Keratinocyte (primary cell): ENCODE measurements at regions not wholly inside any gene's neighbourhood (a gene's known extent, or its start where the extent isn't known, plus 50 kb on each side); places are given as distances from the start of the nearest gene placed in this dataset.

ENCODE experiments used
- DNase-seq: peaks from one replicate; pipeline ENCODE4 v3.0.0-alpha.2; 2011; ENCODE audit warnings: low read depth, missing footprints, low spot score
- FAIRE-seq: peaks from 2 replicates; lab custom pipeline; 2011; peaks lifted over from hg19 to GRCh38; lab: Jason Lieb, UNC
- H2AFZ ChIP-seq: 2 replicates; pipeline ENCODE4 v1.6.0; 2012; ENCODE audit warnings: low read length, control low read depth, inconsistent platforms; ENCODE audit not compliant: control insufficient read depth
- H3K27ac ChIP-seq: 2 replicates; pipeline ENCODE4 v1.5.1; 2011; ENCODE audit warnings: low read length; ENCODE audit not compliant: control insufficient read depth, insufficient read depth
- H3K27me3 ChIP-seq: 3 replicates; pipeline ENCODE4 v1.6.0; 2011; ENCODE audit warnings: low read length; ENCODE audit not compliant: control insufficient read depth, insufficient read depth; ENCODE audit errors: extremely low read depth
- H3K36me3 ChIP-seq, 2 experiments: 2 replicates in 1 of 2; 3 replicates in 1 of 2; pipeline ENCODE4 v1.5.1; 2011; ENCODE audit warnings: low read length in 2 of 2, mild to moderate bottlenecking in 1 of 2; ENCODE audit not compliant: control insufficient read depth in 2 of 2, insufficient read depth in 2 of 2; ENCODE audit errors: extremely low read depth in 1 of 2
- H3K4me1 ChIP-seq: 3 replicates; pipeline ENCODE4 v1.5.1; 2011; ENCODE audit warnings: low read length; ENCODE audit not compliant: control insufficient read depth, insufficient read depth; ENCODE audit errors: extremely low read depth
- H3K4me2 ChIP-seq: 3 replicates; pipeline ENCODE4 v1.6.0; 2011; ENCODE audit warnings: low read depth, low read length; ENCODE audit not compliant: control insufficient read depth, insufficient read depth; ENCODE audit errors: extremely low read depth
- H3K4me3 ChIP-seq, 3 experiments: fragments of 200-600 bp in 1 of 3; sonication (generic) in 1 of 3; 2 replicates in 2 of 3; 3 replicates in 1 of 3; pipeline ENCODE4 v1.5.1; 2011 to 2016; ENCODE audit warnings: low read length in 3 of 3, mild to moderate bottlenecking in 3 of 3, control low read depth in 2 of 3, inconsistent platforms in 1 of 3, low read depth in 1 of 3, mixed read lengths in 1 of 3, mixed run types in 1 of 3, moderate library complexity in 1 of 3; ENCODE audit not compliant: control insufficient read depth in 2 of 3, insufficient read depth in 2 of 3; ENCODE audit errors: extremely low read depth in 1 of 3
- H3K79me2 ChIP-seq: 2 replicates; pipeline ENCODE4 v1.6.0; 2012; ENCODE audit warnings: low read length; ENCODE audit not compliant: control insufficient read depth, insufficient read depth
- H3K9ac ChIP-seq: 3 replicates; pipeline ENCODE4 v1.6.0; 2011; ENCODE audit warnings: low read length; ENCODE audit not compliant: control insufficient read depth, insufficient read depth; ENCODE audit errors: extremely low read depth
- H3K9me1 ChIP-seq: 3 replicates; pipeline ENCODE4 v1.6.0; 2011; ENCODE audit warnings: low read length; ENCODE audit not compliant: control insufficient read depth, insufficient read depth; ENCODE audit errors: extremely low read depth
- H3K9me3 ChIP-seq: 2 replicates; pipeline ENCODE4 v1.5.1; 2012; ENCODE audit warnings: low read depth, low read length; ENCODE audit not compliant: control insufficient read depth
- H4K20me1 ChIP-seq: 3 replicates; pipeline ENCODE4 v1.6.0; 2011; ENCODE audit warnings: low read length; ENCODE audit not compliant: control insufficient read depth, insufficient read depth; ENCODE audit errors: extremely low read depth
- EZH2 ChIP-seq: IDR thresholded peaks from one replicate; pipeline ENCODE4 v1.6.1; 2012; ENCODE audit warnings: inconsistent platforms, mild to moderate bottlenecking, low read length, moderate library complexity
- dilution Hi-C: fragments of 300-500 bp; cut with MboI; formaldehyde crosslinking; loops from one replicate; pipeline ENCODE4 v1.7.0; 2020; ENCODE audit warnings: low sequenced_read_pairs; ENCODE audit not compliant: extremely low pct_ligation_motif_present
- TF ChIP-seq, protein P1 (sequence below), 3 experiments: IDR thresholded peaks in 1 of 3; conservative IDR thresholded peaks in 1 of 3; optimal IDR thresholded peaks in 1 of 3; 2 replicates in 2 of 3; 3 replicates in 1 of 3; pipeline versions ENCODE3 to v1.5.1; 2011; ENCODE audit warnings: low read length in 3 of 3, mild to moderate bottlenecking in 3 of 3, moderate library complexity in 2 of 3, control low read depth in 1 of 3, inconsistent platforms in 1 of 3; ENCODE audit not compliant: insufficient read depth in 2 of 3; ENCODE audit errors: extremely low read depth in 1 of 3

DNA sequence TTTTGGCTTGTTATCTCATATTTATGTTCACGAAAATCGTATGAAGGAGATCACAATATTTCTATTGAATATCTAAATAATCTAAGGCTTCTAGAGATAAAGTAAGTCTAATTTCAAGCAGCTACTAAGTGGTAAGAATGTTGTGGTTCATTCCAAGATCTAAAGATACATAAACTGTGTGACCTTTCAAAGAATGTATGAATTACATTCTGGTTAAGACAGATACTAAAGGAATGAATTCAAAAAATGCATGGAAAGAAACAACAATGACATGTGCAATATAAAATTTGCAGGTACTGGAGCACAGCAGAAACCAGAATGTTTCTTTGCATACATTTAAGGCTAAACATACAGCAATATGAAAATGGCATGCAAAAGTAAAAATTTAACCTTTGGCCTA, 1214.6 kb downstream of the CDH8 start:
- H3K4me2 ChIP-seq, result no peak overlapping the region
- no peaks in the 10 kb centered on the region for H3K36me3 ChIP-seq
- no peak overlapping the region for H2AFZ ChIP-seq
- no peak overlapping the region for H3K4me3 ChIP-seq
- H3K9ac ChIP-seq, result no peak overlapping the region
- no peaks in the 10 kb centered on the region for H4K20me1 ChIP-seq
- H3K27me3 ChIP-seq, result no peaks in the 10 kb centered on the region
- no peak overlapping the region for H3K27ac ChIP-seq
- FAIRE-seq (no peak), DNase-seq (no peak)
- no peaks in the 10 kb centered on the region for H3K9me3 ChIP-seq
- no peaks in the 10 kb centered on the region for H3K9me1 ChIP-seq
- H3K4me1 ChIP-seq, result no peaks in the 10 kb centered on the region
- no peaks in the 10 kb centered on the region for H3K79me2 ChIP-seq
- dilution Hi-C loops, result no loop called here
- no peak for TF ChIP-seq EZH2
- TF ChIP-seq, protein P1, sequence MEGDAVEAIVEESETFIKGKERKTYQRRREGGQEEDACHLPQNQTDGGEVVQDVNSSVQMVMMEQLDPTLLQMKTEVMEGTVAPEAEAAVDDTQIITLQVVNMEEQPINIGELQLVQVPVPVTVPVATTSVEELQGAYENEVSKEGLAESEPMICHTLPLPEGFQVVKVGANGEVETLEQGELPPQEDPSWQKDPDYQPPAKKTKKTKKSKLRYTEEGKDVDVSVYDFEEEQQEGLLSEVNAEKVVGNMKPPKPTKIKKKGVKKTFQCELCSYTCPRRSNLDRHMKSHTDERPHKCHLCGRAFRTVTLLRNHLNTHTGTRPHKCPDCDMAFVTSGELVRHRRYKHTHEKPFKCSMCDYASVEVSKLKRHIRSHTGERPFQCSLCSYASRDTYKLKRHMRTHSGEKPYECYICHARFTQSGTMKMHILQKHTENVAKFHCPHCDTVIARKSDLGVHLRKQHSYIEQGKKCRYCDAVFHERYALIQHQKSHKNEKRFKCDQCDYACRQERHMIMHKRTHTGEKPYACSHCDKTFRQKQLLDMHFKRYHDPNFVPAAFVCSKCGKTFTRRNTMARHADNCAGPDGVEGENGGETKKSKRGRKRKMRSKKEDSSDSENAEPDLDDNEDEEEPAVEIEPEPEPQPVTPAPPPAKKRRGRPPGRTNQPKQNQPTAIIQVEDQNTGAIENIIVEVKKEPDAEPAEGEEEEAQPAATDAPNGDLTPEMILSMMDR (optimal IDR thresholded peaks at IDR 0.05 in 1 of 3, IDR thresholded peaks at IDR 0.05 in 1 of 3, conservative IDR thresholded peaks at IDR 0.05 in 1 of 3; ENCODE audit: extremely low read depth in 1 of 3, insufficient read depth in 2 of 3, low read length in 3 of 3), result no peak

DNA sequence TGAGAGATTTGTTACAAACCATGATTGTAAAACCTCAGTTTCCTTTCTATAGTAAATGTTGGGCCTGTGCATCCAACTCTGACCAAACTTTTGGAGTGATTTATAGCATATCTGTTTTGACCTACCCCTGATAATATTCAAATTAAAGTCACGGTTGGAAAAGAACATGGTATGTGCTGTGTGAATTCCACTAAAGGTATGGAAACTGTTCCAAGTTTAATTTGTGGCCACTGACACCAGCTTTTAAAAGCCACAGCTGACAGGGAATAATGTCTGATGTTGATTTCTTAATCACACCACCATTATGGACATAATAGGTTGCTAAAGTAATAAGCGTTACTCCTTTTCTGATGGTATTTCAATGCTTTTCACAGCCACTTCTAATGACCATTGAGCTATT, 1215.9 kb downstream of the CDH8 start:
- Histone ChIP-seq H3K9ac (no peak overlapping the region), H3K9me1 (no peaks in the 10 kb centered on the region), H4K20me1 (no peaks in the 10 kb centered on the region), H3K4me2 (no peak overlapping the region), H3K79me2 (no peaks in the 10 kb centered on the region), H3K27ac (no peak overlapping the region), H3K4me3 (no peak overlapping the region), H3K4me1 (no peaks in the 10 kb centered on the region), H2AFZ (no peak overlapping the region), H3K27me3 (no peaks in the 10 kb centered on the region), H3K36me3 (no peaks in the 10 kb centered on the region), H3K9me3 (no peaks in the 10 kb centered on the region)
- dilution Hi-C loops, result no loop called here
- DNase-seq (no peak), FAIRE-seq (no peak)
- TF ChIP-seq EZH2, result no peak
- TF ChIP-seq, protein P1 (optimal IDR thresholded peaks at IDR 0.05 in 1 of 3, IDR thresholded peaks at IDR 0.05 in 1 of 3, conservative IDR thresholded peaks at IDR 0.05 in 1 of 3; ENCODE audit: extremely low read depth in 1 of 3, insufficient read depth in 2 of 3, low read length in 3 of 3), result no peak
